ENCODE measurements at regions not wholly inside any gene's neighbourhood (a gene's known extent, or its start where the extent isn't known, plus 50 kb on each side); places are given as distances from the start of the nearest gene placed in this dataset.

DNA sequence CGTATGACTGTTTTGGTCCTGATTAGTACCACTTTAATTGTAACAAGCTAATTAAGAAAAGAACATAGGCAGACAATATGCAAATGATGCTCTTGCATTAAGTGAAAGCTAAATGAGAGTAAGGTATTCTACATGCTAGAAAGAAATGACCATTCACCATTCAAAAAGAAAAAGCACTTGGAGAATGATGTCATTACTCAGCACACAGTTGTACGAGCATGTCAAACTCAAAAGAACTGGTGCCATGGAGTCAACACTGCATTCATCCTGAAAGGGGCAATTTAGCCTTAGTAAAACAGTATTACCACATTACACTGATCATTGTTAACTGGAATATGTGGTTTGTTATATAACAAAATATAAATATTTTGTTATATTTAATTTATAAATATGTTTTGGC is 136.2 kb upstream of the CTTNBP2 start:
- DNase-seq (no peak), ATAC-seq (no peak)
- H3K9me2 ChIP-seq (replicated peaks; ENCODE audit: low read length) = no peaks in the 10 kb centered on the region
- intact Hi-C loops (cut with micrococcal nuclease) = no loop called here
- no peaks in the 10 kb centered on the region for H3K4me1 ChIP-seq (ENCODE audit: insufficient read depth, low read length)
- H3K4me3 ChIP-seq (ENCODE audit: low read length) = no peak overlapping the region
- H3K27ac ChIP-seq (ENCODE audit: low read length) = no peak overlapping the region
- ChIA-PET POLR2A (ENCODE audit: unreplicated experiment) (interaction anchor here (0.7 kb wide), 1 partner anchor 57 kb away, joined by 3 read pairs; no protein-coding TSS in a partner anchor), CTCF (no interaction called here)
- BruUV-seq (replicated peaks) = no TSS peak
- no peaks in the 10 kb centered on the region for H3K9me3 ChIP-seq (ENCODE audit: low read length)
- H4K20me1 ChIP-seq (ENCODE audit: low read length) = no peaks in the 10 kb centered on the region
- TF ChIP-seq, protein P1, sequence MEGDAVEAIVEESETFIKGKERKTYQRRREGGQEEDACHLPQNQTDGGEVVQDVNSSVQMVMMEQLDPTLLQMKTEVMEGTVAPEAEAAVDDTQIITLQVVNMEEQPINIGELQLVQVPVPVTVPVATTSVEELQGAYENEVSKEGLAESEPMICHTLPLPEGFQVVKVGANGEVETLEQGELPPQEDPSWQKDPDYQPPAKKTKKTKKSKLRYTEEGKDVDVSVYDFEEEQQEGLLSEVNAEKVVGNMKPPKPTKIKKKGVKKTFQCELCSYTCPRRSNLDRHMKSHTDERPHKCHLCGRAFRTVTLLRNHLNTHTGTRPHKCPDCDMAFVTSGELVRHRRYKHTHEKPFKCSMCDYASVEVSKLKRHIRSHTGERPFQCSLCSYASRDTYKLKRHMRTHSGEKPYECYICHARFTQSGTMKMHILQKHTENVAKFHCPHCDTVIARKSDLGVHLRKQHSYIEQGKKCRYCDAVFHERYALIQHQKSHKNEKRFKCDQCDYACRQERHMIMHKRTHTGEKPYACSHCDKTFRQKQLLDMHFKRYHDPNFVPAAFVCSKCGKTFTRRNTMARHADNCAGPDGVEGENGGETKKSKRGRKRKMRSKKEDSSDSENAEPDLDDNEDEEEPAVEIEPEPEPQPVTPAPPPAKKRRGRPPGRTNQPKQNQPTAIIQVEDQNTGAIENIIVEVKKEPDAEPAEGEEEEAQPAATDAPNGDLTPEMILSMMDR (conservative IDR thresholded peaks at IDR 0.05; ENCODE audit: low read depth, low read length) = no peak
- TF ChIP-seq EZH2 (IDR thresholded peaks at IDR 0.05; ENCODE audit: low read length, unreplicated experiment) (no peak), EZH2phosphoT487 (IDR thresholded peaks at IDR 0.05; ENCODE audit: borderline replicate concordance, low read length) (no peak)
- no peak overlapping the region for H3K4me2 ChIP-seq (ENCODE audit: low read length)
- no peaks in the 10 kb centered on the region for H3F3A ChIP-seq (ENCODE audit: low read length, unreplicated experiment)
- H3K79me2 ChIP-seq (ENCODE audit: low read length) = no peaks in the 10 kb centered on the region
- H3K9ac ChIP-seq (ENCODE audit: low read length) = no peak overlapping the region
- no peaks in the 10 kb centered on the region for H3K27me3 ChIP-seq (ENCODE audit: low read length)
- no peaks in the 10 kb centered on the region for H3K36me3 ChIP-seq (ENCODE audit: low read depth, low read length)
- H2AFZ ChIP-seq (ENCODE audit: low read length) = no peak overlapping the region

DNA sequence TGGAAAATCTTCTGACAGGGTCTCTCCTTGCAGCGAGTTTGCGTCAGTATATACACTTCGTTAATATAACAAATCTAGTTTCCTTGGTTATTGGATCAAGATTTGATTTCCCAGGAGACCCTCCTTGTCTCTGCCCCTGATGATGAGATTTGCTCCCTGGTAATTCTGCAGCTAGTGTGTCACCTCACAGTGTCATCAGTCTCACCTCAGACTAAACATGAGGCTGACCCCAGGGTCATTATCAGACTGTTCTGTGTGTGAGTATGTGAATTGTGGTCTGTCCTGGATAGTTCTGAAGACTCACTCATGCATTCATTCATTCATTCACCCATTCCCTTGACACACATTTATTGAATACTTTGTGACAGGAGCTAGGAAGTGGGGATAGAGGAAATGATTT is 138.4 kb upstream of the CTTNBP2 start:
- no peaks in the 10 kb centered on the region for H3K27me3 ChIP-seq (ENCODE audit: low read length)
- no peaks in the 10 kb centered on the region for H3F3A ChIP-seq (ENCODE audit: low read length, unreplicated experiment)
- no peak overlapping the region for H2AFZ ChIP-seq (ENCODE audit: low read length)
- TF ChIP-seq, protein P1 (conservative IDR thresholded peaks at IDR 0.05; ENCODE audit: low read depth, low read length) = no peak
- no peaks in the 10 kb centered on the region for H3K79me2 ChIP-seq (ENCODE audit: low read length)
- no peaks in the 10 kb centered on the region for H4K20me1 ChIP-seq (ENCODE audit: low read length)
- no TSS peak for BruUV-seq (replicated peaks)
- no peak overlapping the region for H3K27ac ChIP-seq (ENCODE audit: low read length)
- no peaks in the 10 kb centered on the region for H3K9me3 ChIP-seq (ENCODE audit: low read length)
- no peaks in the 10 kb centered on the region for H3K9me2 ChIP-seq (replicated peaks; ENCODE audit: low read length)
- intact Hi-C loops (cut with micrococcal nuclease) = no loop called here
- no peaks in the 10 kb centered on the region for H3K36me3 ChIP-seq (ENCODE audit: low read depth, low read length)
- DNase-seq = no peak
- H3K4me1 ChIP-seq (ENCODE audit: insufficient read depth, low read length) = no peaks in the 10 kb centered on the region
- ChIA-PET POLR2A (ENCODE audit: unreplicated experiment) (no interaction called here), CTCF (no interaction called here)
- H3K4me2 ChIP-seq (ENCODE audit: low read length) = no peak overlapping the region
- H3K9ac ChIP-seq (ENCODE audit: low read length) = no peak overlapping the region
- no peak overlapping the region for H3K4me3 ChIP-seq (ENCODE audit: low read length)
- ATAC-seq = no peak

DNA sequence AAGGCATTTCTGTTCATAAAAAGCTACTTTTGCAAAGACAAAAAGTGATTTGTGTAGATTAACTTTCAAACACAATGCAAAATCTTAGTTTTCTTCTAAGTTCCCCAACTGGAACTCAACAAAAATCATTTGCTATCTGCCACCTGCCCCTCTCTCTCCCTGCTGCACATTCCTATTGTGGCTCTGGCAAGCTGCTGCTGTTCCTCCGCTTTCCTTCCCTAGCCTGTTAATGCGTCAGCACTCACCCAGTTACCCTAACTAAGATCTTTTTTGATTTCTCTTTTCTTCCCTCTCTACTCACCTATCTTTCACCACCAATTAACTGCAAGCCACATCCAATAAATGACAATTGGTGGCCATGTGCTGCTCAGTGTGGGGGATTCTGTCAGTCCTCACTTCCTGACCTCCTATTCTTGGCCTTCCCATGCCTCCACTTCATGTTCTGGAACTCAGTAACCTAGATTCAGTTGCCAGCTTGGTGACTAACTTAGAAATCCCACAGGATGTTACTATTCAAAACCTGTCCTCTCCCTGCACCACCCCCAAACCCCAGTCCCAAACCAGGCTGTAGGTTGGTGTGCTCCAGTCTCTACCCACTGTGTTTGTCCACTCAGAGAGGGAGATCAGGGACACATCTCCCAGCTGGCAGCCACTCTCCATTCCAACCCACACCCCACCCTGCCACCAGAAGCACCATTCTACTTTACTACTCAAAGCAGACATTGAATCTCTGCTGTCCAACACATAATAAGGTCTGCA is 140.2 kb upstream of the CTTNBP2 start:
- H2AFZ ChIP-seq (ENCODE audit: low read length) = no peak overlapping the region
- POLR2A ChIA-PET (ENCODE audit: unreplicated experiment) = no interaction called here
- no peaks in the 10 kb centered on the region for H3K9me2 ChIP-seq (replicated peaks; ENCODE audit: low read length)

More for the DNA sequence above, 140.2 kb upstream of the CTTNBP2 start:
- Histone ChIP-seq H3K36me3 (ENCODE audit: low read depth, low read length) (no peaks in the 10 kb centered on the region), H3K79me2 (ENCODE audit: low read length) (no peaks in the 10 kb centered on the region), H3K4me3 (ENCODE audit: low read length) (no peak overlapping the region), H3K9me3 (ENCODE audit: low read length) (no peaks in the 10 kb centered on the region), H3F3A (ENCODE audit: low read length, unreplicated experiment) (no peaks in the 10 kb centered on the region), H3K27me3 (ENCODE audit: low read length) (no peaks in the 10 kb centered on the region), H3K9ac (ENCODE audit: low read length) (no peak overlapping the region), H3K27ac (ENCODE audit: low read length) (no peak overlapping the region), H3K4me2 (ENCODE audit: low read length) (no peak overlapping the region), H3K4me1 (ENCODE audit: insufficient read depth, low read length) (no peaks in the 10 kb centered on the region), H4K20me1 (ENCODE audit: low read length) (no peaks in the 10 kb centered on the region)
- BruUV-seq (replicated peaks) = no TSS peak
- no peak for ATAC-seq
- intact Hi-C loops (cut with micrococcal nuclease) = no loop called here
- TF ChIP-seq EZH2 (IDR thresholded peaks at IDR 0.05; ENCODE audit: low read length, unreplicated experiment) (no peak), EZH2phosphoT487 (IDR thresholded peaks at IDR 0.05; ENCODE audit: borderline replicate concordance, low read length) (no peak)
- TF ChIP-seq, protein P1 (conservative IDR thresholded peaks at IDR 0.05; ENCODE audit: low read depth, low read length) = no peak
- CTCF ChIA-PET = no interaction called here
- no peak for DNase-seq
